Stimulated activated CD4-positive, alpha-beta T cell treated with anti-CD3 and anti-CD28 coated beads, Interleukin-15, amount 100 ng/mL, for 24 hours (primary cell): ENCODE measurements at regions not wholly inside any gene's neighbourhood (a gene's known extent, or its start where the extent isn't known, plus 50 kb on each side); places are given as distances from the start of the nearest gene placed in this dataset.
"Not testable (repeated sequence)": the region's sequence is repeated elsewhere in the genome, so short reads cannot be mapped to it uniquely, and the experiment has no call there.

ENCODE experiments used
- DNase-seq: peaks from one replicate; pipeline ENCODE4 v3.0.0-alpha.2; 2020

DNA sequence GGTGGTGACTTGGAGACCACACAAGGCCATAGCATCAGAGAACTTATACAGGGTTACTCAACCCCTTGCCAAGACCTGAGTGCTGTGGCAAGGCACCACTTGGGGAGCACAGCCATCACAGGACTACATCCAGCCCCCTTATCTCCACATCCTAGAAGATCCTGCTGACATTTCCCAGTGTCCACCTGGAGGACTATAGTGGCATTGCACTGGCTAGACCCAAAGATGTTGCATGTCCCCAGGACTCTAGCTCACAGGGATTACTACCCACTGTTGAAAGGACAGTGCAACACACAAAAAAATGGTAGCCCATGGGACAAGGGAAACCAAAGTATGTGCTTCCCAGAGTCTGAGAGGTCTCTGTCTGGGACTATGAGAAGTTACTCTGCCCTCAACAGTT lies 411.1 kb upstream of the NUDT12 start:
- DNase-seq: no peak

- DNase-seq: not testable (repeated sequence)
Measured at GRCh38 chr5:103966295-103966694, 403.7 kb upstream of the NUDT12 start.

DNA sequence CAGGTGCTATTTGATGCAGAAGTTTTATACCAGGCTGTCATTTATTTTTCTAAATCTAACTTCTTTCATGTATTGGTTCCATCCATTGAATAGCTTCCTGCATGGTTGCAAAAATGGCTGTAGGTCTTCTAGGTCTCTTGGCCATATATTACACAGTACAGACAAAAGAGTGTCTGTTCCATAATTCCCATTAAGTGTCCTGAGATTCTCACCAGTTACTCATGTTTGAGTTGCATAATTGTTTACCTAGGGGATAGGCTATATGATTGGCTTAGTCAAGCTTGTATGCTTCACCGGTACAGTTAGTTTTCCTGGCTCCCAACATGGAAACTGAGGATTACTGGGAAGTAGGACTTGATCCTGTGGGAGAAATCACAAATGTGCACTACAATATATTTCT lies 399.4 kb upstream of the NUDT12 start:
- DNase-seq: no peak

DNA sequence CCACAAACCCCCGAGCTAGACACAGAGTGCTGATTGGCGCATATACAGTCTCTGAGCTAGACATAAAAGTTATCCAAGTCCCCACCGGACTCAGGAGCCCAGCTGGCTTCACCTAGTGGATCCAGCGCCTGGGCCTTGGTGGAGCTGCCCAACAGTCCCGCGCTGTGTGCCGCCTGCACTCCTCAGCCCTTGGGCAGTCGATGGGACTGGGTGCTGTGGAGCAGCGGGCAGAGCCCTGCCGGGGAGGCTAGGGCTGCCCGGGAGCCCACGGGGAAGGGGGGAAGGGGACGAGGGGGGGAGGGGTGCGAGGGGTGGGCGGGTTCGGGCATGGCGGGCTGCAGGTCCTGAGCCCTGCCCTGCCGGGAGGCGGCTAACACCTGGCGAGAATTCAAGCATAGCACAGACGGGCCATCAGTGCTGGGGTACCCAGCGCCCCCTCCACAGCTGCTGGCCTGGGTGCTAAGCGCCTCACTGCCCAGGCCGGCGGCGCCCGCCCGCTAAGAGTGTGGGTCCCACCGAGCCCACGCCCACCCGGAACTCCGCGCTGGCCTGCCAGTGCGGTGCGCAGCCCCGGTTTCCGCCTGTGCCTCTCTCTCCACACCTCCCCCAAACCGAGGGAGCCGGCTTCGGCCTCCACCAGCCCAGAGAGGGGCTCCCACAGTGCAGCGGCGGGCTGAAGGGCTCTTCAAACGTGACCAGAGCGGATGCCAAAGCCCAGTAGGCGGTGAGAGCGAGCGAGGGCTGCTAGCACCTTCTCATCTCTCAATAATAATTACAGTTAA lies 391.2 kb upstream of the NUDT12 start:
- DNase-seq: no peak

DNA sequence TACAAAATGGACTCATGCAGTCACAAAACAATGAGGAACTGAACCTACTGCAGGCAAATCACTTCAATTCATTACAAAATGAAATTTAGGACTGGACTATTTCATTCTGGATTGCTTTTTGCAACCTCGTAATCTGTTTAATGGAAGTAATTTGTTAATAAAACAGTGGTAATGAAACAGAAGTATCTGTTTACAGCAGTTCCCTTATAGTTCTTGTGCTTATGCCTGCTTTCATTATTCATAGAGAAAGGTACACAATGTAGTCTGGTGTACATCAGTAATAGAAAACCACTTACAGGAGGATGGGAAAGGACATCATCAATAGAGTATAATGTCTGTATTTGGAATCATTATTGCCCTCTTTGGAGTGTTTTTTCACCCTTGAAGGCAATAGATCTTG lies 389.2 kb upstream of the NUDT12 start:
- DNase-seq: no peak

DNA sequence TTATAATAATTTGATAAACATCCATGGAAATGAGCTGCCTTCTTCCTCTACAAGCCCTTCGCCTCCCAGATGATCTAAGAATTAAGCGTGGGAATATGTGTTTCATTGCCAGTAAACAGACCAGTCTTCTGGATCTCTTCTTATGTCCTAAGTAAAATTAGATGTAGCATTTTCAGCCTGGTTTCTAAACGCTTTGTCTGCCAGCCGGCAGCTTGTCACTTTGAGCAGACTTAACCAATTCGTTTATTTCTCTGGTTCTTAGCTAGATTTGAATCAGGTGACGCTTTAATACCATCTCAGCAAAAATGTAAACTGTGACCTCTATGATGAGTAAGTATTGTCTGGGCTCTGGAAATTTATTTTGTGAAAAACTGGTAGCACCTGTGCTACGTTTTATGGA lies 380.6 kb upstream of the NUDT12 start:
- no peak for DNase-seq

DNA sequence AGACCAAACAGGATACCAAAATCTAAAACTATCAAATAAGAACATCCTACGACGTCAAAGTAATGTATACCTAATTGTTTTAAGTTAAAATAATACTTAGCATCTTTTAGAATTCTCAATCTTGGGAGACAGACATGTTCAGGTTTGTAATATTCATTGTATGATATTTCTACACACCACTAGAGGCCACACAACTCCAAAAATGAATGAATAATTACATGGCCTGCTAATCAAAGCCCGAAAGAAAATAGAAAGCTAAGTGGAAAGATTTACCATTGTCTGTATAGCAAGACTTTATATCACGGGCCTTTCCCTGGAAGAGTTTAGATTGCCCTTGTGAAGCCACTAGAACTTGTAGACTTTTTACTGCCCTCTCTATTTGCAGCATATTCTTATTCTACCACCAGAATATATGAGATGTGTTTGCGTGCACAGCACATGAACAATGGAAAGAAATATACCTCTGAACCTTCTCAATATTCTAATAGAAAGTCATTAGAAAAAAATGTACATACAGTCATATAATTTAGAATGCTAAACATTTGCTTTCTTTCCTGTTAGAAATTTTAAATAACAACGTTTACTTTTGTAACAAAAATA lies 380.1 kb upstream of the NUDT12 start:
- DNase-seq: no peak

GRCh38 chr5:103941596-103941995 lies 379.0 kb upstream of the NUDT12 start:
- no peak for DNase-seq

DNA sequence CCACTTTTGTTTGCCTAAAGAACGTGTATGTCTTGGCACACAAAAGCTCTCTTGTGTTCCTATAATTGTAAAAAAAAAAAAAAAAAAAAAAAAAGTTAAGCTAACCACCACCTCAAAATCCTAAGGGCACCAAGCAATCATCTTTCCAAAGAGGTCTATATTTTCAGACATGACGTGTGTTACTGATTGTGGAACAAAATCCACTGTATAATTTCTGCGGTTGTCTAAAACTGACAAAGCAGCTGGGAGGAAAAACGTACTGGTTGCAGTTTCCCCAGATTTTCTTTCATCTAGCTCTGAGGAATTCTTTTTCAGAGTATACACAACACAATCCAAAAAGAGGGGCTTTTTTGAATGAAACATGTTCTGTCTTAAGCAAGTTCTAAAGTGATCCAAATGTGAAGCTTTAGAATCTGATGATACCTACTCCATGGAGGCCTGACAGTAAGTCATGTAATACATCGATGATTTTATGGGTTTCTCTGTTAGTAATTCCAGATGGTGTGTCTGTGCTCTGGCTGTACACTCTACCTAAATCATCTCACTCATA lies 375.6 kb upstream of the NUDT12 start:
- no peak for DNase-seq

DNA sequence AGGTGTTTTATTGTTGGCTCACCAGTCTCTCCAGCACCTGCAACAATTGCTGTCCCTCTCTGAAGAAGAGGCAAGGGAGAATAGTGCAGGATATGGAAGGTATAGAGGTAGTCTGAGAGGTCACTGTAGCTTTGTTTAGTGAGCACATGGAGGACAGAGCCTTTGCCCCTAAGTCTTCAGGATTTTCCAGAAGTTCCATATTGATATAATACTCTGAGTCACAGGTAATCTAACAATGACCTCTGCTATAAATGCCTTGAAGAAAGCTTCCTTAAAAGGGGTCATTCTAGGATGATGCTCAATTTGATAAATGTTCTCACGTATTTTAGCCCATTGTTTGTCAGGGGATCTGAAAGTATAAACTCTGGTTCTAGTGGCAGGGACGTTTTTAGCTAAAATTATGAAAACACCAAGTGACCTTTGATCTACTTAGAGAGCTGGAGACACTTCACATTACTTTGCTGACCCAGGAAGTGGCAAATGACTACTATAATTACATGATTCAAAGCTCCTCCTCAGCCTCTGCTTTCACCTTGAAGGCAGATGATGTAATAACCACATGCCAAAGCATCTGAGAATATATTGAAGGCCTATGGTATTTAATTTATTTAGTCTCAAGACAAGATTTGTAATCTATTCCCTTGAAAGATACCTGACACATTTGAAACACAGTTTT lies 366.9 kb upstream of the NUDT12 start:
- no peak for DNase-seq

- DNase-seq: no peak
Measured at GRCh38 chr5:103927739-103928138, 365.1 kb upstream of the NUDT12 start.

GRCh38 chr5:103923616-103924168 lies 361.1 kb upstream of the NUDT12 start:
- no peak for DNase-seq

GRCh38 chr5:103919506-103919905 lies 356.9 kb upstream of the NUDT12 start:
- no peak for DNase-seq

DNA sequence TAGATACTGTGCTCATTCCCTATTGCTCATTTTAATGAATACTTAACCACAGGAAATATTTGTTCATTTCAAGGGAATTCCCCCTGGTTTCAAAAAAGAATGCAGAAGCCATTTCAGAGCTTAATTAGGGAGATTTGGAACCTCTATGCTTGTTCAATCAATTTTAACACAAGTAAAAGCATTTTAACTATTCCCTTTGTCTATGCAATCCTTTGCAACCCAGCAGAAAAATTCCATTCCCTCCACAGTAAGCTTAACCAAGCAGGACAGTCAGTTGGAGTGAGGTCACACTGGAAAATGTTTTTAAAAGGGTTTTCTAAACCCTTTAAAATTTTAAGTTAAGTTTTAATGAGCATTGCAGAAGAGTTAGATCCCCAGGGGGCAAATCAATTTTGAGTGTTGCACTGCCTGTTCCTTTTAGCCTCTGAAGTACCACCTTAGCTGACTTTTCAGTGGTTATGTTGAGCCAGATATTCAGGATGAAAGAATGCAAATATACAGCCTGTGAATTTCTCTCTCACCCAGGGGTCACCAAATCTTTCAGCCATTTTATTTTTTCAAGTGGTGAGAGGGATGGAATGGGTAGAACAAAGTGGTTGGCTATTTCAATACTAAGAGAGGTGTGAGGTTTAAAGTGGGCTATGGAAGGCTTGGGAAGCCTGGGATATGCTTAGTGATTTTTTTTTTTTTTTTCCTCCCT lies 356.2 kb upstream of the NUDT12 start:
- no peak for DNase-seq

DNA sequence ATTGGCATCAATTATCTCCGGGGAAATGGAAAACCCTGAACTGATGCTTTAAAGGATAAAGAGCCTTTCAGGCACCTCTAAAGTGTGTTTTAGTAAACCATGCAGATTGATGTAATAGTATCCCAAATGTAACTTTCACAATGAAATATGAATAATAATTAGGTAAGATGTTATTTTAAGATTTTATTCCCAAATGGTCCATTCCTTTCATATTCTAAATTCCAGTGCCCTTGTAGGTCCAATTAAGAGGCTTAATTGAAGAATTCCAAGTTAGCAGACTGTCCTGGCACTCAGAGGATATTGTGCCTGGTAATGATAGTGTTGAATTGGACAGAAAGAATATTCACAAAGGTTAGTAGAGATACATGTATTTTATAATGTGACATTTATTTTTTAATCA lies 352.5 kb upstream of the NUDT12 start:
- DNase-seq: no peak

- DNase-seq: no peak
Measured at GRCh38 chr5:103910786-103911185, 348.2 kb upstream of the NUDT12 start.

GRCh38 chr5:103910011-103910410 lies 347.4 kb upstream of the NUDT12 start:
- no peak for DNase-seq

DNA sequence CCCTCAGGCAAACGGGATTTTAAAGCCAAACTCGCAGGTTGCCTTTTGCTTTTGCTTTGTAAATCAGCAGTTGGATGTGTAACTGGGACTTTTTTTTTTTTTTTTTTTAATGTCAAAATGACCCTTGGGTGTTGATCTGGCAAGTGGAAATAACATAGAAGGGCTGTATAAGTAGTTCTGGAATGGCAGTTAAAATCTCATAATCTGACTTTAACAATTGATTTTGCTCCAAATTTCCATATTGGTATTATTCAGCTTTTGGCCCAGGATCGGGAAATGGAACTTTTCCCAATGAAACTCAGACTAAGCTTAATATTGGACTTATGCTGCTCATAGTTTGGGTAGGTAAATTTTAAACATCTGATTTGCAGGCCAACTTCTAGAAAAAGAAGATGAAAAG lies 346.8 kb upstream of the NUDT12 start:
- no peak for DNase-seq

GRCh38 chr5:103908336-103909080 lies 345.9 kb upstream of the NUDT12 start:
- DNase-seq: no peak

DNA sequence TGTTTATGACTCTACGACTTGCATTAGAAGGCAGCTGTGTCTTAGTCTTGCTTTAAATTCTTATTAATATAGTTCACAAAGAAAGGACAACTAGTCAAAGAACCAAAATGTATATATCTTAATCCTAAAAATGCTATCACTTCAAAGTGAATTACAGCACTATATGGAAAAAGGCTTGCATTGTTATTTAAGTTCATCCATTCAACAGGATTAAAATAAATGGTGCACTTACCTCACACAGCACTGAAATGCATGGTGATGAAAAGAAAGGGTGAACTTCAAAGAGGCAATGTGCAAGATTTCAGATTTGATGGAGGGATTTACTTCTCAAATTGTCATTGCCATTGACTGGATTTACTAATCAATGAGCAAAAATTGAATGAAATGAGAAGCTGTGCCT lies 344.4 kb upstream of the NUDT12 start:
- no peak for DNase-seq

- no peak for DNase-seq
Measured at GRCh38 chr5:103904651-103905050, 342.1 kb upstream of the NUDT12 start.

- DNase-seq: no peak
Measured at GRCh38 chr5:103902893-103903292, 340.3 kb upstream of the NUDT12 start.
